Suprapubic skin (tissue), 4 donors: ENCODE measurements at regions not wholly inside any gene's neighbourhood (a gene's known extent, or its start where the extent isn't known, plus 50 kb on each side); places are given as distances from the start of the nearest gene placed in this dataset.

Experiments
- DNase-seq, 2 donors: peaks; one replicate each; pipeline ENCODE4 v3.0.0-alpha.2; 2019; ENCODE audit warnings: low spot score in 2 of 2
- H3K27ac ChIP-seq: fragments of 200-600 bp; sonication (generic); one replicate; pipeline ENCODE4 v1.5.1; 2019
- H3K27me3 ChIP-seq: fragments of 200-600 bp; sonication (generic); one replicate; pipeline ENCODE4 v1.5.1; 2019
- H3K36me3 ChIP-seq: fragments of 200-600 bp; sonication (generic); one replicate; pipeline ENCODE4 v1.5.1; 2019
- H3K4me1 ChIP-seq: fragments of 200-600 bp; sonication (generic); one replicate; pipeline ENCODE4 v1.5.1; 2019
- H3K4me3 ChIP-seq: fragments of 200-600 bp; sonication (generic); one replicate; pipeline ENCODE4 v1.5.1; 2019; ENCODE audit warnings: mild to moderate bottlenecking
- H3K9me3 ChIP-seq: fragments of 200-600 bp; sonication (generic); one replicate; pipeline ENCODE4 v1.5.1; 2019
- CTCF ChIP-seq, 2 donors: fragments of 200-600 bp in 1 of 2; fragments of 450-650 bp in 1 of 2; sonication (generic) in 1 of 2; IDR thresholded peaks; one replicate each; pipeline ENCODE4 v1.5.1; 2016 to 2019; ENCODE audit warnings: antibody characterized with exemption in 2 of 2, mild to moderate bottlenecking in 1 of 2, moderate library complexity in 1 of 2
- EP300 ChIP-seq: sonication (generic); formaldehyde crosslinking; IDR thresholded peaks from one replicate; pipeline ENCODE4 v1.6.1; 2017; ENCODE audit warnings: antibody characterized with exemption
- POLR2A ChIP-seq, 2 donors: fragments of 450-650 bp; IDR thresholded peaks; one replicate each; pipeline ENCODE4 v1.6.1; 2017; ENCODE audit warnings: antibody characterized with exemption in 2 of 2, mild to moderate bottlenecking in 2 of 2, moderate library complexity in 2 of 2
- POLR2AphosphoS5 ChIP-seq, 3 donors: sonication (generic); formaldehyde crosslinking; IDR thresholded peaks; one replicate each; pipeline ENCODE4 v1.6.1; 2017; ENCODE audit warnings: antibody characterized with exemption in 3 of 3
- whole genome bisulfite sequencing: methylation state at CpG from one replicate; pipeline ENCODE4 v1.1.5; 2018; 5-methylcytosine and 5-hydroxymethylcytosine counted together

- H3K9me3 ChIP-seq: no peaks in the 10 kb centered on the region
- H3K4me1 ChIP-seq: no peaks in the 10 kb centered on the region
- TF ChIP-seq EP300 (no peak), POLR2A (IDR thresholded peaks at IDR 0.05) (no peak), POLR2AphosphoS5 (IDR thresholded peaks at IDR 0.05) (no peak), CTCF (IDR thresholded peaks at IDR 0.05) (no peak)
- no peak overlapping the region for H3K4me3 ChIP-seq
- H3K27me3 ChIP-seq: no peaks in the 10 kb centered on the region
- no peaks in the 10 kb centered on the region for H3K36me3 ChIP-seq
- no peak for DNase-seq
- H3K27ac ChIP-seq: no peak overlapping the region
- WGBS: 36% methylated on average over 2 of the region's 2 CpGs
Observed at GRCh38 chr4:19309378-19309777, 942.3 kb upstream of the SLIT2 start.

- Histone ChIP-seq H3K27me3 (no peaks in the 10 kb centered on the region), H3K4me3 (no peak overlapping the region), H3K4me1 (no peaks in the 10 kb centered on the region), H3K36me3 (no peaks in the 10 kb centered on the region), H3K9me3 (no peaks in the 10 kb centered on the region), H3K27ac (no peak overlapping the region)
- TF ChIP-seq EP300 (no peak), CTCF (IDR thresholded peaks at IDR 0.05) (no peak), POLR2AphosphoS5 (IDR thresholded peaks at IDR 0.05) (no peak), POLR2A (IDR thresholded peaks at IDR 0.05) (no peak)
- DNase-seq: no peak
- 55% methylated on average over 2 of the region's 2 CpGs for WGBS
Observed at GRCh38 chr4:19304028-19304427, 947.7 kb upstream of the SLIT2 start.

GRCh38 chr4:19301527-19301926, 950.2 kb upstream of the SLIT2 start:
- Histone ChIP-seq H3K4me1 (no peaks in the 10 kb centered on the region), H3K4me3 (no peak overlapping the region), H3K36me3 (no peaks in the 10 kb centered on the region), H3K27me3 (no peaks in the 10 kb centered on the region), H3K9me3 (no peaks in the 10 kb centered on the region), H3K27ac (no peak overlapping the region)
- DNase-seq: no peak
- WGBS: 68% methylated on average over 4 of the region's 4 CpGs
- TF ChIP-seq EP300: no peak

GRCh38 chr4:19300213-19300612, 951.5 kb upstream of the SLIT2 start:
- Histone ChIP-seq H3K36me3 (no peaks in the 10 kb centered on the region), H3K27ac (no peak overlapping the region), H3K9me3 (no peaks in the 10 kb centered on the region), H3K4me1 (no peaks in the 10 kb centered on the region), H3K27me3 (no peaks in the 10 kb centered on the region), H3K4me3 (no peak overlapping the region)
- 77% methylated on average over 1 of the region's 1 CpG for WGBS
- no peak for DNase-seq
- no peak for TF ChIP-seq EP300

- H3K9me3 ChIP-seq: no peaks in the 10 kb centered on the region
- H3K27ac ChIP-seq: no peak overlapping the region
- DNase-seq: no peak
- no peaks in the 10 kb centered on the region for H3K36me3 ChIP-seq
- WGBS: 62% methylated on average over 3 of the region's 3 CpGs
- no peak for TF ChIP-seq POLR2A (IDR thresholded peaks at IDR 0.05)
- H3K4me1 ChIP-seq: no peaks in the 10 kb centered on the region
- no peak overlapping the region for H3K4me3 ChIP-seq
- H3K27me3 ChIP-seq: no peaks in the 10 kb centered on the region
Observed at GRCh38 chr4:19298998-19299397, 952.7 kb upstream of the SLIT2 start.

GRCh38 chr4:19293781-19294180, 957.9 kb upstream of the SLIT2 start:
- no peak overlapping the region for H3K27ac ChIP-seq
- H3K4me1 ChIP-seq: no peaks in the 10 kb centered on the region
- H3K9me3 ChIP-seq: peaks cover 10% of the 10 kb centered on the region
- DNase-seq: no peak
- no peaks in the 10 kb centered on the region for H3K27me3 ChIP-seq
- TF ChIP-seq POLR2A (IDR thresholded peaks at IDR 0.05): no peak
- no peak for TF ChIP-seq POLR2AphosphoS5 (IDR thresholded peaks at IDR 0.05)
- no peak for TF ChIP-seq EP300
- TF ChIP-seq CTCF (IDR thresholded peaks at IDR 0.05): no peak
- no peak overlapping the region for H3K4me3 ChIP-seq
- no peaks in the 10 kb centered on the region for H3K36me3 ChIP-seq
- WGBS: 78% methylated on average over 1 of the region's 1 CpG

GRCh38 chr4:19293080-19293479, 958.6 kb upstream of the SLIT2 start:
- Histone ChIP-seq H3K4me3 (no peak overlapping the region), H3K27ac (no peak overlapping the region), H3K27me3 (no peaks in the 10 kb centered on the region), H3K36me3 (no peaks in the 10 kb centered on the region), H3K9me3 (peaks cover 10% of the 10 kb centered on the region), H3K4me1 (no peaks in the 10 kb centered on the region)
- TF ChIP-seq CTCF (IDR thresholded peaks at IDR 0.05) (no peak), POLR2AphosphoS5 (IDR thresholded peaks at IDR 0.05) (no peak), EP300 (no peak), POLR2A (IDR thresholded peaks at IDR 0.05) (no peak)
- WGBS: 31% methylated on average over 1 of the region's 1 CpG
- DNase-seq: no peak
